ENCODE measurements at regions not wholly inside any gene's neighbourhood (a gene's known extent, or its start where the extent isn't known, plus 50 kb on each side); places are given as distances from the start of the nearest gene placed in this dataset.
A peak's percentile ranks its signal among the peaks of the same experiment; 100 is the strongest.

- DNase-seq (ENCODE audit: low spot score), result no peak
Measured at GRCh38 chr1:8203056-8203455, 114.9 kb upstream of the SLC45A1 start.

GRCh38 chr1:8202182-8202905 is 115.6 kb upstream of the SLC45A1 start:
- DNase-seq (ENCODE audit: low spot score), result peak; percentile 78

- no peak for DNase-seq (ENCODE audit: low spot score)
Measured at GRCh38 chr1:8201331-8201861, 116.5 kb upstream of the SLC45A1 start.

- DNase-seq (ENCODE audit: low spot score), result no peak
Measured at GRCh38 chr1:8200317-8201115, 117.4 kb upstream of the SLC45A1 start.

- no peak for DNase-seq (ENCODE audit: low spot score)
Measured at GRCh38 chr1:8198522-8198921, 119.4 kb upstream of the SLC45A1 start.

GRCh38 chr1:8197493-8198282 is 120.2 kb upstream of the SLC45A1 start:
- DNase-seq (ENCODE audit: low spot score), result peak; percentile 89

- DNase-seq (ENCODE audit: low spot score), result peak; percentile 41
Measured at GRCh38 chr1:8194481-8195227, 123.3 kb upstream of the SLC45A1 start.

GRCh38 chr1:8193840-8194406 is 124.0 kb upstream of the SLC45A1 start:
- DNase-seq (ENCODE audit: low spot score), result no peak

- DNase-seq (ENCODE audit: low spot score), result no peak
Measured at GRCh38 chr1:8191474-8191873, 126.4 kb upstream of the SLC45A1 start.

- peak; percentile 7 for DNase-seq (ENCODE audit: low spot score)
Measured at GRCh38 chr1:8189931-8190483, 127.9 kb upstream of the SLC45A1 start.

- no peak for DNase-seq (ENCODE audit: low spot score)
Measured at GRCh38 chr1:8185400-8185799, 132.5 kb upstream of the SLC45A1 start.

GRCh38 chr1:8184301-8184700 is 133.6 kb upstream of the SLC45A1 start:
- no peak for DNase-seq (ENCODE audit: low spot score)

- no peak for DNase-seq (ENCODE audit: low spot score)
Measured at GRCh38 chr1:8182034-8182761, 135.7 kb upstream of the SLC45A1 start.

GRCh38 chr1:8179132-8179793 is 138.7 kb upstream of the SLC45A1 start:
- DNase-seq (ENCODE audit: low spot score), result no peak

GRCh38 chr1:8176279-8176678 is 141.6 kb upstream of the SLC45A1 start:
- DNase-seq (ENCODE audit: low spot score), result no peak

GRCh38 chr1:8174807-8175206 is 143.1 kb upstream of the SLC45A1 start:
- DNase-seq (ENCODE audit: low spot score), result no peak

- no peak for DNase-seq (ENCODE audit: low spot score)
Measured at GRCh38 chr1:8171751-8172464, 145.8 kb upstream of the ERRFI1 start.

- DNase-seq (ENCODE audit: low spot score), result no peak
Measured at GRCh38 chr1:8170059-8170835, 144.1 kb upstream of the ERRFI1 start.

Measured in AG20443 (cell line).